Neural cell (in vitro differentiated cells): ENCODE measurements at regions not wholly inside any gene's neighbourhood (a gene's known extent, or its start where the extent isn't known, plus 50 kb on each side); places are given as distances from the start of the nearest gene placed in this dataset.
"Not testable (repeated sequence)": the region's sequence is repeated elsewhere in the genome, so short reads cannot be mapped to it uniquely, and the experiment has no call there.

Experiments used
- CTCF ChIP-seq: fragments of 450-650 bp; IDR thresholded peaks from 2 replicates; pipeline ENCODE4 v1.5.1; 2014; ENCODE audit warnings: antibody characterized with exemption, mild to moderate bottlenecking, moderate library complexity; ENCODE audit not compliant: poor library complexity, severe bottlenecking
- EZH2 ChIP-seq: fragments of 200-600, 300-800 bp; shearing (Covaris generic), sonication (generic); IDR thresholded peaks from 2 replicates; pipeline ENCODE4 v1.6.1; 2014; ENCODE audit warnings: antibody characterized with exemption, low read length, borderline replicate concordance, mild to moderate bottlenecking; ENCODE audit not compliant: insufficient read depth, poor library complexity, severe bottlenecking
- TF ChIP-seq, protein P1 (sequence below): IDR thresholded peaks from 2 replicates; pipeline ENCODE4 v1.6.1; 2012; ENCODE audit warnings: borderline replicate concordance

DNA sequence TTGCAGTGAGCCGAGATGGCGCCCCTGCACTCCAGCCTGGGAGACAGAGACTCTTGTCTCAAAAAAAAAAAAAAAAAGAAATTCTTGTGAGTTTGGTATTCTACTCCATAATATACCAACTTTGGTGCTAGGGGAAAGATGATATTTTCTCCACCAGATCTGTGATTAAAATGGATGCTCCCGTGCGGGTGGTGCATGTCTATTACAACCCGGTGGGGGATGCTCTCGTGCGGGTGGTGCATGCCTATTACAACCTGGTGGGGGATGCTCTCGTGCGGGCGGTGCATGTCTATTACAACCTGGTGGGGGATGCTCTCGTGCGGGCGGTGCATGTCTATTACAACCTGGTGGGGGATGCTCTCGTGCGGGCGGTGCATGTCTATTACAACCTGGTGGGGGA lies 244.1 kb upstream of the RGMA start:
- TF ChIP-seq, protein P1, sequence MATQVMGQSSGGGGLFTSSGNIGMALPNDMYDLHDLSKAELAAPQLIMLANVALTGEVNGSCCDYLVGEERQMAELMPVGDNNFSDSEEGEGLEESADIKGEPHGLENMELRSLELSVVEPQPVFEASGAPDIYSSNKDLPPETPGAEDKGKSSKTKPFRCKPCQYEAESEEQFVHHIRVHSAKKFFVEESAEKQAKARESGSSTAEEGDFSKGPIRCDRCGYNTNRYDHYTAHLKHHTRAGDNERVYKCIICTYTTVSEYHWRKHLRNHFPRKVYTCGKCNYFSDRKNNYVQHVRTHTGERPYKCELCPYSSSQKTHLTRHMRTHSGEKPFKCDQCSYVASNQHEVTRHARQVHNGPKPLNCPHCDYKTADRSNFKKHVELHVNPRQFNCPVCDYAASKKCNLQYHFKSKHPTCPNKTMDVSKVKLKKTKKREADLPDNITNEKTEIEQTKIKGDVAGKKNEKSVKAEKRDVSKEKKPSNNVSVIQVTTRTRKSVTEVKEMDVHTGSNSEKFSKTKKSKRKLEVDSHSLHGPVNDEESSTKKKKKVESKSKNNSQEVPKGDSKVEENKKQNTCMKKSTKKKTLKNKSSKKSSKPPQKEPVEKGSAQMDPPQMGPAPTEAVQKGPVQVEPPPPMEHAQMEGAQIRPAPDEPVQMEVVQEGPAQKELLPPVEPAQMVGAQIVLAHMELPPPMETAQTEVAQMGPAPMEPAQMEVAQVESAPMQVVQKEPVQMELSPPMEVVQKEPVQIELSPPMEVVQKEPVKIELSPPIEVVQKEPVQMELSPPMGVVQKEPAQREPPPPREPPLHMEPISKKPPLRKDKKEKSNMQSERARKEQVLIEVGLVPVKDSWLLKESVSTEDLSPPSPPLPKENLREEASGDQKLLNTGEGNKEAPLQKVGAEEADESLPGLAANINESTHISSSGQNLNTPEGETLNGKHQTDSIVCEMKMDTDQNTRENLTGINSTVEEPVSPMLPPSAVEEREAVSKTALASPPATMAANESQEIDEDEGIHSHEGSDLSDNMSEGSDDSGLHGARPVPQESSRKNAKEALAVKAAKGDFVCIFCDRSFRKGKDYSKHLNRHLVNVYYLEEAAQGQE, result not testable (repeated sequence)
- TF ChIP-seq CTCF, EZH2: not testable (repeated sequence)
